ENCODE measurements at regions not wholly inside any gene's neighbourhood (a gene's known extent, or its start where the extent isn't known, plus 50 kb on each side); places are given as distances from the start of the nearest gene placed in this dataset.

DNA sequence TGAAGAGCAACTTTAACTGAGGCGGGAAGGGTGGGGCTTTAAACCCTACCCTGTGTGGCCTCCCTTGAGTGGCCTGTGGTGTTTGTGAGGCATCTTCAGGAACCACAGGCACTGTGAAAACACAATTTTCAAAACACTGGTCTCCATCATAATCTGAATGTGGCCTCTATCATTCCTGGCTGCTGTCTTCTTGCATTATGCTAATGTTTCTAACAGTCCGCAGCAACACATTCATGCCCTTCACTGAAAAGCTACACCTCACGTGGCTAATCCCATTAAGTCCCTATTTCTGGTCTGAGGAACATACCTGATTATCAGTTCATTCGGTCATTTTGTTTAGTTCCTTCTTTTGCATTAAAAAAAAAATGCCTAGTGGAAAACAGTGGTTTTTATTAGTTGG, 94.6 kb downstream of the F11 start:
- no peak for DNase-seq (ENCODE audit: low read depth, low spot score)
- dilution Hi-C loops (cut with MboI; ENCODE audit: extremely low pct_ligation_motif_present, low sequenced_read_pairs), result no loop called here
- no peak overlapping the region for H2AFZ ChIP-seq (ENCODE audit: control insufficient read depth, low read length)

DNA sequence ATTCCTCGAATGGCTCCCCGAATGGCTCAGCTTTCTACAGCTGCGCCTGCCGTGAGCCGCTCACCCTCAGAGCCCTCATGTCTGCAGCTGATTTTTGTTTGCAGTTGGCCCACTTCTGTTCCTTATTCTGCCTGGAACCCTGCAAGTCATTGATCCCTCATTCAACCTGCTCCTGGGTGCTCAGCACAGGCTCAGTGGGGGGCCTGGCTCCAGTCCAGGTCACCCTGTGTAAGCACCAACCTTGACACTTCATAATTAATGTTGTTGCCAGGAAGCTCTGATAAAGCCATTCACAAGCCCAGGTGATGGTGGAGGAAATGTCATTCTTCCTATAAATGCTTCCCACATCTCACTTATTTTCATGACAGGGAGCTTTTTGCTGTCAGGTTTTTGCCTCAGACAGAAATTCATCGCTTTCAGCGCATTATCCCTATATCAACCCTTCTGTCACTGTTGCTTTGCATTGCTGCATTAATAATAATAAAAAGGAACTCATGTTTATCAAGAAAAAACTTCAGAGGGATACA, 85.7 kb downstream of the F11 start:
- no peak for DNase-seq (ENCODE audit: low read depth, low spot score)
- no peaks in the 10 kb centered on the region for H3K36me3 ChIP-seq (ENCODE audit: control insufficient read depth in 2 of 2, extremely low read depth in 1 of 2, insufficient read depth in 2 of 2, low read length in 2 of 2)
- H3K9me3 ChIP-seq (ENCODE audit: control insufficient read depth, low read depth, low read length), result no peaks in the 10 kb centered on the region
- H3K9ac ChIP-seq (ENCODE audit: control insufficient read depth, extremely low read depth, insufficient read depth, low read length), result no peak overlapping the region
- no peak for TF ChIP-seq EZH2 (IDR thresholded peaks at IDR 0.05; ENCODE audit: low read length)
- TF ChIP-seq, protein P1, sequence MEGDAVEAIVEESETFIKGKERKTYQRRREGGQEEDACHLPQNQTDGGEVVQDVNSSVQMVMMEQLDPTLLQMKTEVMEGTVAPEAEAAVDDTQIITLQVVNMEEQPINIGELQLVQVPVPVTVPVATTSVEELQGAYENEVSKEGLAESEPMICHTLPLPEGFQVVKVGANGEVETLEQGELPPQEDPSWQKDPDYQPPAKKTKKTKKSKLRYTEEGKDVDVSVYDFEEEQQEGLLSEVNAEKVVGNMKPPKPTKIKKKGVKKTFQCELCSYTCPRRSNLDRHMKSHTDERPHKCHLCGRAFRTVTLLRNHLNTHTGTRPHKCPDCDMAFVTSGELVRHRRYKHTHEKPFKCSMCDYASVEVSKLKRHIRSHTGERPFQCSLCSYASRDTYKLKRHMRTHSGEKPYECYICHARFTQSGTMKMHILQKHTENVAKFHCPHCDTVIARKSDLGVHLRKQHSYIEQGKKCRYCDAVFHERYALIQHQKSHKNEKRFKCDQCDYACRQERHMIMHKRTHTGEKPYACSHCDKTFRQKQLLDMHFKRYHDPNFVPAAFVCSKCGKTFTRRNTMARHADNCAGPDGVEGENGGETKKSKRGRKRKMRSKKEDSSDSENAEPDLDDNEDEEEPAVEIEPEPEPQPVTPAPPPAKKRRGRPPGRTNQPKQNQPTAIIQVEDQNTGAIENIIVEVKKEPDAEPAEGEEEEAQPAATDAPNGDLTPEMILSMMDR (optimal IDR thresholded peaks at IDR 0.05 in 1 of 3, IDR thresholded peaks at IDR 0.05 in 1 of 3, conservative IDR thresholded peaks at IDR 0.05 in 1 of 3; ENCODE audit: extremely low read depth in 1 of 3, insufficient read depth in 2 of 3, low read length in 3 of 3), result no peak
- no peak overlapping the region for H3K27ac ChIP-seq (ENCODE audit: control insufficient read depth, insufficient read depth, low read length)
- no peaks in the 10 kb centered on the region for H3K9me1 ChIP-seq (ENCODE audit: control insufficient read depth, extremely low read depth, insufficient read depth, low read length)
- H3K27me3 ChIP-seq (ENCODE audit: control insufficient read depth, extremely low read depth, insufficient read depth, low read length), result no peaks in the 10 kb centered on the region
- dilution Hi-C loops (cut with MboI; ENCODE audit: extremely low pct_ligation_motif_present, low sequenced_read_pairs), result no loop called here
- no peak for FAIRE-seq
- no peaks in the 10 kb centered on the region for H3K79me2 ChIP-seq (ENCODE audit: control insufficient read depth, insufficient read depth, low read length)
- no peaks in the 10 kb centered on the region for H3K4me1 ChIP-seq (ENCODE audit: control insufficient read depth, extremely low read depth, insufficient read depth, low read length)
- H4K20me1 ChIP-seq (ENCODE audit: control insufficient read depth, extremely low read depth, insufficient read depth, low read length), result no peaks in the 10 kb centered on the region
- H2AFZ ChIP-seq (ENCODE audit: control insufficient read depth, low read length), result no peak overlapping the region
- no peak overlapping the region for H3K4me2 ChIP-seq (ENCODE audit: control insufficient read depth, extremely low read depth, insufficient read depth, low read depth, low read length)
- H3K4me3 ChIP-seq (ENCODE audit: control insufficient read depth in 2 of 3, extremely low read depth in 1 of 3, insufficient read depth in 2 of 3, low read depth in 1 of 3, low read length in 3 of 3), result no peak overlapping the region

More for the DNA sequence above, 94.6 kb downstream of the F11 start:
- Histone ChIP-seq H3K9ac (ENCODE audit: control insufficient read depth, extremely low read depth, insufficient read depth, low read length) (no peak overlapping the region), H3K9me3 (ENCODE audit: control insufficient read depth, low read depth, low read length) (peaks cover 12% of the 10 kb centered on the region), H3K27ac (ENCODE audit: control insufficient read depth, insufficient read depth, low read length) (no peak overlapping the region), H3K4me2 (ENCODE audit: control insufficient read depth, extremely low read depth, insufficient read depth, low read depth, low read length) (no peak overlapping the region), H3K4me1 (ENCODE audit: control insufficient read depth, extremely low read depth, insufficient read depth, low read length) (no peaks in the 10 kb centered on the region), H3K36me3 (ENCODE audit: control insufficient read depth in 2 of 2, extremely low read depth in 1 of 2, insufficient read depth in 2 of 2, low read length in 2 of 2) (no peaks in the 10 kb centered on the region), H3K9me1 (ENCODE audit: control insufficient read depth, extremely low read depth, insufficient read depth, low read length) (no peaks in the 10 kb centered on the region), H3K79me2 (ENCODE audit: control insufficient read depth, insufficient read depth, low read length) (no peaks in the 10 kb centered on the region), H4K20me1 (ENCODE audit: control insufficient read depth, extremely low read depth, insufficient read depth, low read length) (no peaks in the 10 kb centered on the region), H3K27me3 (ENCODE audit: control insufficient read depth, extremely low read depth, insufficient read depth, low read length) (no peaks in the 10 kb centered on the region), H3K4me3 (ENCODE audit: control insufficient read depth in 2 of 3, extremely low read depth in 1 of 3, insufficient read depth in 2 of 3, low read depth in 1 of 3, low read length in 3 of 3) (no peak overlapping the region)
- no peak for TF ChIP-seq EZH2 (IDR thresholded peaks at IDR 0.05; ENCODE audit: low read length)
- TF ChIP-seq, protein P1 (optimal IDR thresholded peaks at IDR 0.05 in 1 of 3, IDR thresholded peaks at IDR 0.05 in 1 of 3, conservative IDR thresholded peaks at IDR 0.05 in 1 of 3; ENCODE audit: extremely low read depth in 1 of 3, insufficient read depth in 2 of 3, low read length in 3 of 3), result no peak
- FAIRE-seq, result no peak
